Kidney (tissue), 13 donors: ENCODE measurements at regions not wholly inside any gene's neighbourhood (a gene's known extent, or its start where the extent isn't known, plus 50 kb on each side); places are given as distances from the start of the nearest gene placed in this dataset.
A peak's percentile ranks its signal among the peaks of the same experiment; 100 is the strongest.
"Not testable (repeated sequence)": the region's sequence is repeated elsewhere in the genome, so short reads cannot be mapped to it uniquely, and the experiment has no call there.

Experiments used
- DNase-seq, 5 donors: peaks; one replicate each; pipeline ENCODE4 v3.0.0-alpha.2; 2013 to 2020
- FAIRE-seq: peaks from 2 replicates; lab custom pipeline; 2012; peaks lifted over from hg19 to GRCh38; lab: Jason Lieb, UNC
- H3K27ac ChIP-seq, 2 donors: one replicate each; pipeline ENCODE4 v1.7.0; 2013; ENCODE audit warnings: low read depth in 2 of 2, low read length in 2 of 2, inconsistent platforms in 1 of 2
- H3K27me3 ChIP-seq: one replicate; pipeline ENCODE4 v1.7.1; 2013; ENCODE audit warnings: low read length, inconsistent platforms; ENCODE audit not compliant: control insufficient read depth, insufficient read depth
- H3K36me3 ChIP-seq, 3 donors: one replicate each; pipeline versions ENCODE4 v1.7.0 to v1.7.1; 2013; ENCODE audit warnings: low read length in 3 of 3, control low read depth in 1 of 3, inconsistent platforms in 1 of 3; ENCODE audit not compliant: insufficient read depth in 3 of 3, control insufficient read depth in 2 of 3
- H3K4me1 ChIP-seq, 3 donors: one replicate each; pipeline versions ENCODE4 v1.7.0 to v1.7.1; 2013; ENCODE audit warnings: low read length in 3 of 3, inconsistent platforms in 1 of 3, low read depth in 1 of 3; ENCODE audit not compliant: control insufficient read depth in 2 of 3, insufficient read depth in 2 of 3
- H3K4me3 ChIP-seq, 3 donors: one replicate each; pipeline versions ENCODE4 v1.7.0 to v1.8.1; 2013; ENCODE audit warnings: low read length in 3 of 3, control low read depth in 1 of 3, inconsistent platforms in 1 of 3
- H3K9ac ChIP-seq, 3 donors: one replicate each; pipeline versions ENCODE4 v1.7.0 to v1.7.1; 2013; ENCODE audit warnings: low read length in 3 of 3, control low read depth in 1 of 3, inconsistent platforms in 1 of 3
- H3K9me3 ChIP-seq, 3 donors: one replicate each; pipeline versions ENCODE4 v1.7.0 to v1.7.1; 2013; ENCODE audit warnings: low read length in 3 of 3, control low read depth in 1 of 3, inconsistent platforms in 1 of 3; ENCODE audit not compliant: control insufficient read depth in 2 of 3, insufficient read depth in 1 of 3
- CTCF ChIP-seq: IDR thresholded peaks from 3 replicates; pipeline ENCODE4 v1.5.1; 2012; ENCODE audit warnings: mild to moderate bottlenecking, moderate library complexity, borderline replicate concordance; ENCODE audit not compliant: insufficient read depth; ENCODE audit errors: extremely low read depth
- intact Hi-C: fragments of 100-400 bp; cut with DNase I; formaldehyde crosslinking; loops from one replicate; pipeline ENCODE4 v1.11.1; 2022
- donor health status: control.
- donor health status: control.
- donor health status: control.
- donor health status: control.
- donor health status: control.
- donor health status: DM: yes; HTN: yes; CAD: no.
- donor health status: Normal renal cell carcinoma (clear cell type).

GRCh38 chr15:25245801-25246622, 192.8 kb downstream of the UBE3A start:
- FAIRE-seq (no peak), DNase-seq (peak in 2 of 5 donors; percentile 4 to 13)
- H3K27ac ChIP-seq: no peak overlapping the region
- intact Hi-C loops: no loop called here
- peaks cover 0 to 11% (median 0%) of the 10 kb centered on the region in 3 donors for H3K9me3 ChIP-seq
- no peaks in the 10 kb centered on the region for H3K4me1 ChIP-seq
- H3K36me3 ChIP-seq: no peaks in the 10 kb centered on the region
- no peak for TF ChIP-seq CTCF
- no peak overlapping the region for H3K4me3 ChIP-seq
- H3K9ac ChIP-seq: no peak overlapping the region
- no peaks in the 10 kb centered on the region for H3K27me3 ChIP-seq

DNA sequence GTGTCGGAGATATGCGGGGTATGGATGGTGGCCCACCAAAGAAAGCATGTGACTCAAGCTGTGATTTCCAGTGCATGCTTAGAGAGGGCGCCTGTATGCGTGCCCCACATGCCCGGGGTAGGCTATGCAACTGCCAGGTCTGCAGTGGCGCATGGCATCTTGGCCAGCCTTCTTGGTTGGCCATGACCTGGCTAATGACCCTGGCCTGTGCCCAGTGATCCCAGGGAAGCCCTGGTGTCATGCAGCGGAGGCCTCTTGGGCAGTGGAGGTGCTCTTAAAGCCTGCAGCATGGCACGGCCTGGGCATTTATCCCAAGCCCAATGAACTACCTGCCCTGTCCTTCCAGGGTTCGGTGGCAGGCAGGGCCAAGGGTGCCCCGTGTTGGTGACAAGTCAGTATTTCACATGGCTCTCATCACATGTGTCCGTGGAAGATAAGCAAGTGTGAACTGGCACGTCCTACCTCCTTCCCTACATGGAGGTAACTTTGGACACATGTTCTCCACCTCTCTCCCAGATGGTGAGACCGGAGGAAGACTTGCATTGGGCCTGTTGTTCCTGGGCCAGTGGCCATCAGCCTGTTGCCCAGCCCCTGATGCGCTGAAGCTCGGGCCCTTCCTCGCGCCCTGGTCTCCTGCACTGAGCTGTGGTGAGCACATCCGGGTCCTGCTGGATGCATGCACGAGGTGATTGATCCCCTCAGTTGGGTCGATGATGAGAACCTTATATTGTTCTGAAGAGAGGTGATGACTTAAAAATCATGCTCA, 192.0 kb downstream of the UBE3A start:
- no peak overlapping the region for H3K9ac ChIP-seq
- DNase-seq: peak in 3 of 5 donors; percentile 6 to 56 (median 18)
- no peaks in the 10 kb centered on the region for H3K27me3 ChIP-seq
- intact Hi-C loops: no loop called here
- no peak for FAIRE-seq
- no peak overlapping the region for H3K4me3 ChIP-seq
- no peak overlapping the region for H3K27ac ChIP-seq
- peaks cover 0 to 11% (median 0%) of the 10 kb centered on the region in 3 donors for H3K9me3 ChIP-seq
- no peaks in the 10 kb centered on the region for H3K36me3 ChIP-seq
- no peak for TF ChIP-seq CTCF
- no peaks in the 10 kb centered on the region for H3K4me1 ChIP-seq

DNA sequence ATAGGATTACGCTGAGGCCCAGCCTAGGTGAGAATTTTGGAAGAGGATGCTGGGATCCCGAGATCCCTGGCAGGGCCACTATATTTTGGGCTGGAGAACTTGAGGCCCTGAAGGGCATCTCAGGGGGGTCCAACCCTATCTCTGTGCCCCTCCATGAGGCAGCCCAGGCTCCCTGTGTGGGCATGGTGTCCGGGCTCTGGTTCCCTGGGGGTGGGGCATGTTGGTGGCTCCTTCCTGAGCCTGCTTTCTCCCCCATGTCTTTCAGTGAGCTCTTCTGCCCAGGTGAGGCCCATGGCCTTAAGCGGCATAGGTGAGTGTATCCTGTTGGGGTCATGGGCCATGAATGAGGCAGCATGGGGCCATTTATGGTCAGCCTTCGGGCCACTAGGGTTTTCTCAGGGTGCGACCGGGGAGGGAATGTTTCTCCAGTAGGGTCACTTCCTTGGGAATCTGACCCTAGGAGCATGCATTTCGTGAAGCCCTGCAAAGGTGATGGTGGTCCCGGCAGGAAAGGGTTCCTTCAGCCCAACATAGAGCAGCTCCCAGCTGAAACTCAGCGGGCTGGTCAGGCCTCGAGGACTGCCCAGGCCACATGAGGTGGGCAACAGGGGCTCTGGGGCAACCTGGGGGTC, 191.3 kb downstream of the UBE3A start:
- Histone ChIP-seq H3K36me3 (no peaks in the 10 kb centered on the region), H3K27me3 (no peaks in the 10 kb centered on the region), H3K9ac (no peak overlapping the region), H3K4me3 (no peak overlapping the region), H3K27ac (no peak overlapping the region), H3K9me3 (peaks cover 0 to 11% (median 0%) of the 10 kb centered on the region in 3 donors), H3K4me1 (no peaks in the 10 kb centered on the region)
- intact Hi-C loops: no loop called here
- TF ChIP-seq CTCF: no peak
- peak in 2 of 5 donors; percentile 6 to 9 for DNase-seq
- no peak for FAIRE-seq

DNA sequence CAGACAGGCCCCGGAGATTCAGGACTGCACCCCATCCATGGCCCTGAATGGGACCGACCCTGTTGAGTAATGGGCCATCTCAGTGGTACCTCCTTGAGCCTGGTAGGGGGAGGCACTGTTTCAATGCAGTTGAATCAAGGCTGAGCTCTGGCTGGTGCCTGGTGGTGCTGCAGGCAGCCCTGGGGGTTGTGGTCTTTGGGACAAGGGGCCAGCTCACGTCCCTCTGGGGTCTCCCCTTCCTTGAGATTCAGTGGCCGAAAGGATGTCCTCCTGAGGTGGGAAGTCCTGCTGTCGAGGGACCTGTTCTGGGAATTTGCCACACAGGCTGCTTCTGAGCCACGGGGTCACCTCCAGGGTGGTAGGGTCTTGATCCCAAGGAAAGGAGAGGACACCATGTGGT, 190.7 kb downstream of the UBE3A start:
- H3K36me3 ChIP-seq, H3K4me3 ChIP-seq, H3K4me1 ChIP-seq, FAIRE-seq, H3K27me3 ChIP-seq, H3K9ac ChIP-seq, H3K27ac ChIP-seq, DNase-seq, intact Hi-C loops: not testable (repeated sequence)
- H3K9me3 ChIP-seq: peaks cover 0 to 11% (median 0%) of the 10 kb centered on the region in 3 donors
